Activated CD8-positive, alpha-beta T cell treated with anti-CD3 and anti-CD28 coated beads for 36 hours (primary cell): ENCODE measurements at regions not wholly inside any gene's neighbourhood (a gene's known extent, or its start where the extent isn't known, plus 50 kb on each side); places are given as distances from the start of the nearest gene placed in this dataset.

Experiments
- ATAC-seq: fragments of 200-7000 bp; cut with Tn5 transposase; one replicate; pipeline ENCODE4 v1.10.0; 2021; ENCODE audit warnings: mild to moderate bottlenecking, moderate library complexity
- CTCF ChIA-PET: fragments of 350-600 bp; sonication (Branson Sonifier 250); formaldehyde crosslinking; loops from one replicate; lab custom pipeline; 2021; ENCODE audit warnings: antibody characterized with exemption; lab: Charles Lee
- POLR2A ChIA-PET: fragments of 350-600 bp; sonication (Branson Sonifier 250); formaldehyde crosslinking; loops from one replicate; lab custom pipeline; 2021; ENCODE audit warnings: antibody characterized with exemption; lab: Charles Lee
- DNase-seq: peaks from one replicate; pipeline ENCODE4 v3.0.0-alpha.2; 2020
- H3K27ac Mint-ChIP-seq: one replicate; pipeline ENCODE4 v1.8.0; 2021; ENCODE audit warnings: mild to moderate bottlenecking, mixed read lengths
- H3K27me3 Mint-ChIP-seq: one replicate; pipeline ENCODE4 v1.8.0; 2021; ENCODE audit warnings: mixed read lengths
- H3K36me3 Mint-ChIP-seq: one replicate; pipeline ENCODE4 v1.8.0; 2021; ENCODE audit warnings: low read depth, mixed read lengths
- H3K4me1 Mint-ChIP-seq: one replicate; pipeline ENCODE4 v1.8.0; 2021; ENCODE audit warnings: low read depth, mixed read lengths
- H3K4me3 Mint-ChIP-seq: one replicate; pipeline ENCODE4 v1.8.0; 2021; ENCODE audit warnings: mild to moderate bottlenecking, moderate library complexity, mixed read lengths
- H3K9me3 Mint-ChIP-seq: one replicate; pipeline ENCODE4 v1.8.0; 2021; ENCODE audit warnings: mixed read lengths
- CTCF ChIP-seq: fragments of 200-600 bp; IDR thresholded peaks from one replicate; pipeline ENCODE4 v1.8.0; 2022; ENCODE audit warnings: antibody characterized with exemption, mild to moderate bottlenecking
- intact Hi-C: fragments of 100-400 bp; cut with micrococcal nuclease; formaldehyde crosslinking; loops from one replicate; pipeline ENCODE4 v1.10.0; 2022

GRCh38 chr2:60230596-60230995 is 322.9 kb downstream of the BCL11A start:
- intact Hi-C loops, result no loop called here
- Mint-ChIP-seq H3K4me1 (no peaks in the 10 kb centered on the region), H3K27me3 (no peaks in the 10 kb centered on the region), H3K27ac (no peak overlapping the region), H3K9me3 (peaks cover 8% of the 10 kb centered on the region), H3K4me3 (no peak overlapping the region), H3K36me3 (no peaks in the 10 kb centered on the region)
- ChIA-PET CTCF (no interaction called here), POLR2A (no interaction called here)
- DNase-seq (no peak), ATAC-seq (no peak)
- TF ChIP-seq CTCF, result no peak

GRCh38 chr2:60230037-60230436 is 323.4 kb downstream of the BCL11A start:
- intact Hi-C loops, result no loop called here
- Mint-ChIP-seq H3K4me3 (no peak overlapping the region), H3K4me1 (no peaks in the 10 kb centered on the region), H3K36me3 (no peaks in the 10 kb centered on the region), H3K27ac (no peak overlapping the region), H3K9me3 (peaks cover 8% of the 10 kb centered on the region), H3K27me3 (no peaks in the 10 kb centered on the region)
- POLR2A ChIA-PET, result no interaction called here
- ATAC-seq (no peak), DNase-seq (no peak)
- TF ChIP-seq CTCF, result no peak
- CTCF ChIA-PET, result no interaction called here

GRCh38 chr2:60226943-60227342 is 326.5 kb downstream of the BCL11A start:
- Mint-ChIP-seq H3K27me3 (no peaks in the 10 kb centered on the region), H3K4me1 (no peaks in the 10 kb centered on the region), H3K9me3 (peaks cover 4% of the 10 kb centered on the region), H3K27ac (no peak overlapping the region), H3K4me3 (no peak overlapping the region), H3K36me3 (no peaks in the 10 kb centered on the region)
- DNase-seq (no peak), ATAC-seq (no peak)
- no peak for TF ChIP-seq CTCF
- POLR2A ChIA-PET, result interaction anchor here (0.8 kb wide), 1 partner anchor 99 kb away, joined by 3 read pairs; no protein-coding TSS in a partner anchor
- intact Hi-C loops, result no loop called here
- CTCF ChIA-PET, result no interaction called here

GRCh38 chr2:60226191-60226590 is 327.3 kb downstream of the BCL11A start:
- ATAC-seq (no peak), DNase-seq (no peak)
- Mint-ChIP-seq H3K27ac (no peak overlapping the region), H3K36me3 (no peaks in the 10 kb centered on the region), H3K27me3 (no peaks in the 10 kb centered on the region), H3K4me1 (no peaks in the 10 kb centered on the region), H3K9me3 (peaks cover 2% of the 10 kb centered on the region), H3K4me3 (no peak overlapping the region)
- CTCF ChIA-PET, result no interaction called here
- POLR2A ChIA-PET, result no interaction called here
- intact Hi-C loops, result no loop called here
- TF ChIP-seq CTCF, result no peak

- Mint-ChIP-seq H3K4me1 (no peaks in the 10 kb centered on the region), H3K36me3 (no peaks in the 10 kb centered on the region), H3K9me3 (no peaks in the 10 kb centered on the region), H3K27me3 (no peaks in the 10 kb centered on the region), H3K4me3 (no peak overlapping the region), H3K27ac (no peak overlapping the region)
- no peak for ATAC-seq
- intact Hi-C loops, result no loop called here
- ChIA-PET POLR2A (no interaction called here), CTCF (no interaction called here)
- TF ChIP-seq CTCF, result no peak
- no peak for DNase-seq
Measured at GRCh38 chr2:60223859-60224258, 329.6 kb downstream of the BCL11A start.
